WTC11 (cell line): ENCODE measurements at regions not wholly inside any gene's neighbourhood (a gene's known extent, or its start where the extent isn't known, plus 50 kb on each side); places are given as distances from the start of the nearest gene placed in this dataset.

ENCODE experiments used
- NR2C2 ChIP-seq: sonication (generic); formaldehyde crosslinking; IDR thresholded peaks from 2 replicates; pipeline ENCODE4 v1.8.0; 2022; ENCODE audit warnings: mild to moderate bottlenecking, missing genetic modification reagents
- NR3C1 ChIP-seq: sonication (generic); formaldehyde crosslinking; conservative IDR thresholded peaks from 2 replicates; pipeline ENCODE4 v1.8.1; 2023; ENCODE audit warnings: low read depth, mild to moderate bottlenecking, missing genetic modification reagents

GRCh38 chr6:67201563-67201962 lies 1433.5 kb upstream of the ADGRB3 start:
- no peak for TF ChIP-seq NR2C2 (CRISPR knock-in tag)
- TF ChIP-seq NR3C1 (CRISPR knock-in tag), result no peak
